DMS114 treated with DMSO at 0.1 percent for 48 hours (cell line): ENCODE measurements at regions not wholly inside any gene's neighbourhood (a gene's known extent, or its start where the extent isn't known, plus 50 kb on each side); places are given as distances from the start of the nearest gene placed in this dataset.

ENCODE experiments used
- DNase-seq: peaks from one replicate; lab custom pipeline; 2025; ENCODE audit not compliant: unreplicated experiment; lab: John Stamatoyannopoulos, UW

DNA sequence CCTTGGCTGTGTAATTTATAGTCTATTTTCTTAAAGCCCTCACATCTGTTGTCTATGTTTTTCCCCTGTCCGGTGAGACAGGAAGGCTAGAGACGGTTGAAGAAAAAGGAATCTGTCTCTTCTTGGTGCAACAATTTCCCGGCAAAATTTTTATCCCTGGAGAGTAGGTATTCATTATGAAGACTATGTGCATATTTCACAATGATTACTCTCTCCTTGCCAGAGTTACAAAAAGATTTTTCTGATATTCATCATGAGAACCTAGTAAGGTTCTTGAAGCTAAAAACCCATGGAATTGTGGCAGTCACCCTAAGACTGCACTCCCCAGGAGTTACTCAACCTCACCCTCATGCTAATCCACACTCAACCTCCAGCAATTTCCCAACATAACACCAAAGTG is 55.0 kb upstream of the GHITM start:
- DNase-seq: no peak

DNA sequence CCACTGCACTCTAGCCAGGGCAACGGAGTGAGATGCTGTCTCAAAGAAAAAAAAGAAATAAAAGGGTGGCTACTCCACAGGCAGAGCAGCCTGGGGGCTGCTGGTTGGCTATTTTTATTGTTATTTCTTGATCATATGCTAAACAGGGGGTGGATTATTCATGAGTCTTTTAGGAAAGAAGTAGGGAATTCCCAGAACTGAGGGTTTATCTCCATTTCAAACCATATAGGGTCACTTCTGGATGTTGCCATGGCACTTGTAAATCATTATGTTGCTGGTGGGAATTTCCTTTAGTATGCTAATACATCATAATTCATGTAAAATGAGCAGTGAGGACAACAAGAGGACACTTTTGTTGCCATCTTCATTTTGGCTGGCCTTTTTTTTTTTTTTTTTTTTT is 52.1 kb upstream of the GHITM start:
- DNase-seq: no peak

DNA sequence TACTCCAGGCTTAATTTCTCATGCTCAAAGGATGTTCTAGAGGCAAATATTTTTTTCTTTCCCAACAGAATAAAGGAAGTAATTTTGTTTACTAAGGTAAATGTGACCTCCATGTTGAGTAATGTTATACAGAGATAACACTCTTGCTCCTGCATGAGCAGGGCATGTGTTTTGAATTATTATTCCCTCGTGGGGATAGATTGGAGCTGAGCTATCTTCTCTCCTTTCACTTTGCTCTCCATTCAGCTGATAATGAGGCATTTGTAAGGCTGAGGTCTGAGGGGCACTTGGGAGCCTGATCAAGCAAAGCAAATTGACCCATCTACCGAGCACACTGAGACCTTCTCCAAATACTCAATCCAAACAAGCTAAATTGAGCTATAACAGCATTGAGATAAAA is 50.7 kb upstream of the GHITM start:
- no peak for DNase-seq

DNA sequence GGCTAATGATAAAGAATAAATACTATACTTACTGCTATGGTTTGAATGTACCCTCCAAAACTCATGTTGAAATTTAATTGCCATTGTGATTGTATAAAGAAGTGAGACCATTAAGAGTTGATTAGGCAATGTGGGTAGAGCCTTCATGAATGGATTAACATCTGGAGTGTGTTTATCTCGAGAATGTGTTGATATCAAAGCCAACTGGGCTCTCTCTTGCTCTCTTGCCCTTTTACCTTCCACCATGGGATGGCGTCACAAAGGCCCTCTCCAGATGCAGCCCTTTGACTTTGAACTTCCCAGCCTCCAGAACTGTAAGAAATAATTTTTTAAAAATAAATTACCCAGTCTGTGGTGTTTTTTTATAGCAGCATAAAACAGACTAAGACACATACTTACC is 50.1 kb upstream of the GHITM start:
- DNase-seq: no peak
